ENCODE measurements at regions not wholly inside any gene's neighbourhood (a gene's known extent, or its start where the extent isn't known, plus 50 kb on each side); places are given as distances from the start of the nearest gene placed in this dataset.

DNA sequence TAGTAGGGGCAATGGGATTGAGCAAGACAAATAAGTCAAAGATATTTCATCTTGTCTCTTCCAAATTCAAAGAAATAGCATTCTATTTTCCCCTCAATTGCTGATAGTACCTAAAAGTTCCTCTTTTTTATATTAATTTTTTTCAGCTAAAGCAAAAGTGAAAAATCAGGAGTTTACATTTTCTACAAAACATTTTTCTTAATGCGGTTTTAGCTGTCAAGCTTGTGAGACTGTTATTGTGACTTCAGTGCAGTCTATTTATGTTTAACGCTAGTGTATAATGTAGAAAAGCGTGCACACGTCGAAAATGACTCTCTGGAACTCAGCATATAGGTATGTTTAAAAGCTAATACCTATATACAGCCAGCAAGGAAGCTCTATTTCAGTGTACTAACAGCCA, 119.8 kb downstream of the BTBD3 start:
- no peak for DNase-seq
- Mint-ChIP-seq H3K4me1 (no peaks in the 10 kb centered on the region), H3K36me3 (no peaks in the 10 kb centered on the region), H3K4me3 (no peak overlapping the region), H3K27ac (no peak overlapping the region), H3K9me3 (peaks cover 0 to 6% (median 0%) of the 10 kb centered on the region in 11 donors), H3K27me3 (peaks cover 0 to 9% (median 0%) of the 10 kb centered on the region in 5 donors)
- Histone ChIP-seq H3K4me1 (ENCODE audit: control insufficient read depth in 2 of 2, insufficient read depth in 2 of 2, low read length in 2 of 2) (no peaks in the 10 kb centered on the region), H3K9me3 (ENCODE audit: control insufficient read depth in 2 of 3, low read length in 3 of 3) (no peaks in the 10 kb centered on the region), H3K27me3 (ENCODE audit: control insufficient read depth in 2 of 2, insufficient read depth in 2 of 2, low read length in 2 of 2) (no peaks in the 10 kb centered on the region), H3K4me3 (ENCODE audit: low read length) (no peak overlapping the region), H3K36me3 (ENCODE audit: control insufficient read depth in 2 of 3, insufficient read depth in 3 of 3, low read length in 3 of 3) (no peaks in the 10 kb centered on the region), H3K27ac (ENCODE audit: low read depth, low read length) (no peak overlapping the region)
- intact Hi-C loops (cut with micrococcal nuclease), result no loop called here
- ChIA-PET POLR2A (no interaction called here), CTCF (no interaction called here)
- ATAC-seq, result no peak

DNA sequence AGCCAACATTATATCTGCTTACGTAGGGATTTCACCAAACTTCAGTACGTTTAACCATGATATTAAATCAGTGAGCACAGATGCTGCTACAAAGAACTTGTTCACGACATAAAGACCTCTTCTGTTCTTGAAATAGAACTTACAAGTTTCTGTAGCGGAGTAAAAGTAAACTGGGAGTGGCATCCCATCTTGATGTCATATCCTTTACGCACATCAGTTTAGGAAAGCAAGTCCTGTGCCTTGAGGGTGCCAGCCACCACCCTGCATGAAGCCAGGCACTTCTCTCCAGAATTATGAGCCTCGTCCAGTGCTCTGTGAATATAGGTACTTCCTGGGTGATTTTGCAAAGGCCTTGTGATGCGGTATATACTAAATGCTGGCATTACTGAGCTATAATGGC, 122.6 kb downstream of the BTBD3 start:
- no peaks in the 10 kb centered on the region for H3K36me3 Mint-ChIP-seq
- intact Hi-C loops (cut with micrococcal nuclease), result no loop called here

DNA sequence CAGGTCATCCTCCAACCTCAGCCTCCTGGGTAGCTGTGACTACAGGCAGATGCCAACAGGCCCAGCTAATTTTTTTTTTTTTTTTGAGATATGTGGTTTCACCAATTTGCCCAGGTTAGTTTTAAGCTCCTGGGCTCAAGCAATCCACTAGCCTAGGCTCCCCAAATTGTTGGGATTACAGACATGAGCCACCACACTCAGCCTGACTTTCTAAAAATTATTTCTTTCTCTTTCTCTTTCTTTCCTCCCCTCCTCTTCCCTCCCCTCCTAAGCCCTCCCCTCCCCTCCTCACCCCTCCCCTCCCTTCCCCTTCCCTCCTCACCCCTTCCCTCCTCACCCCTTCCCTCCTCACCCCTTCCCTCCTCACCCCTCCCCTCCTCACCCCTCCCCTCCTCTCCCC, 127.3 kb downstream of the BTBD3 start:
- H3K4me3 ChIP-seq (ENCODE audit: low read length), result no peak overlapping the region
- ATAC-seq (no peak), DNase-seq (no peak)
- no peaks in the 10 kb centered on the region for H3K27me3 ChIP-seq (ENCODE audit: control insufficient read depth in 2 of 2, insufficient read depth in 2 of 2, low read length in 2 of 2)
- H3K36me3 Mint-ChIP-seq, result no peaks in the 10 kb centered on the region
- no peak overlapping the region for H3K4me3 Mint-ChIP-seq
- ChIA-PET CTCF (no interaction called here), POLR2A (no interaction called here)
- H3K9me3 Mint-ChIP-seq, result peaks cover 0 to 9% (median 0%) of the 10 kb centered on the region in 11 donors
- intact Hi-C loops (cut with micrococcal nuclease), result no loop called here
- no peaks in the 10 kb centered on the region for H3K9me3 ChIP-seq (ENCODE audit: control insufficient read depth in 2 of 3, low read length in 3 of 3)
- no peaks in the 10 kb centered on the region for H3K4me1 ChIP-seq (ENCODE audit: control insufficient read depth in 2 of 2, insufficient read depth in 2 of 2, low read length in 2 of 2)
- no peak overlapping the region for H3K27ac ChIP-seq (ENCODE audit: low read depth, low read length)
- no peak overlapping the region for H3K27ac Mint-ChIP-seq
- H3K36me3 ChIP-seq (ENCODE audit: control insufficient read depth in 2 of 3, insufficient read depth in 3 of 3, low read length in 3 of 3), result no peaks in the 10 kb centered on the region
- peaks cover 0 to 5% (median 0%) of the 10 kb centered on the region in 5 donors for H3K27me3 Mint-ChIP-seq
- no peaks in the 10 kb centered on the region for H3K4me1 Mint-ChIP-seq

More for the DNA sequence above, 122.6 kb downstream of the BTBD3 start:
- Mint-ChIP-seq H3K4me1 (no peaks in the 10 kb centered on the region), H3K27ac (no peak overlapping the region), H3K9me3 (peaks cover 0 to 6% (median 0%) of the 10 kb centered on the region in 11 donors), H3K4me3 (no peak overlapping the region), H3K27me3 (no peaks in the 10 kb centered on the region)
- no peaks in the 10 kb centered on the region for H3K27me3 ChIP-seq (ENCODE audit: control insufficient read depth in 2 of 2, insufficient read depth in 2 of 2, low read length in 2 of 2)
- H3K27ac ChIP-seq (ENCODE audit: low read depth, low read length), result no peak overlapping the region
- no peak overlapping the region for H3K4me3 ChIP-seq (ENCODE audit: low read length)
- H3K9me3 ChIP-seq (ENCODE audit: control insufficient read depth in 2 of 3, low read length in 3 of 3), result no peaks in the 10 kb centered on the region
- DNase-seq (no peak), ATAC-seq (no peak)
- no peaks in the 10 kb centered on the region for H3K36me3 ChIP-seq (ENCODE audit: control insufficient read depth in 2 of 3, insufficient read depth in 3 of 3, low read length in 3 of 3)
- POLR2A ChIA-PET, result no interaction called here
- no peaks in the 10 kb centered on the region for H3K4me1 ChIP-seq (ENCODE audit: control insufficient read depth in 2 of 2, insufficient read depth in 2 of 2, low read length in 2 of 2)
- CTCF ChIA-PET, result no interaction called here

DNA sequence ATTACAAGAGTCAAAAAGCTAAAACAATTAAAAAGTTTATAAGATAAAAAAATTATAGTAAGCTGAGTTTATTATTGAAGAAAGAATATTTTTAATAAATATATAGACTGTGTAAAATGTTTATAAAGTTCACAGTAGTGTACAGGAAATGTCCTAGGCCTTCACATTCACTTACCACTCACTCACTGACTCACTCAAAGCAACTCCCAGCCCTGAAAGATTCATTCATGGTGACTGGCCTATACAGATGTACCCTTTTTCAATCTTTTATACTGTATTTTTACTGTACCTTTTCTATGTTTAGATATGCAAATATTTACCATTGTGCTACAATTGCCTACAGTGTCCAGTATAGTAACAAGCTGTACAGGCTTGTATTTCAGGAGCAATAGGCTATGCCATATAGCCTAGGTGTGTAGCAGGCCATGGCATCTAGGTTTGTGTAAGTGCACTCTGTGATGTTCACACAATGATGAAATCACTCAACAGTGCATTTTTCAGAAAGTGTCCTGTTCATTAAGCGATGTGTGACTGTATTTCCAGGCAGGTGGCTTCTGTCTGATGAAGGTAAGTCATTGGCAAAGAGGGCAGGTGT, 130.2 kb downstream of the BTBD3 start:
- Histone ChIP-seq H3K36me3 (ENCODE audit: control insufficient read depth in 2 of 3, insufficient read depth in 3 of 3, low read length in 3 of 3) (no peaks in the 10 kb centered on the region), H3K9me3 (ENCODE audit: control insufficient read depth in 2 of 3, low read length in 3 of 3) (no peaks in the 10 kb centered on the region), H3K4me1 (ENCODE audit: control insufficient read depth in 2 of 2, insufficient read depth in 2 of 2, low read length in 2 of 2) (no peaks in the 10 kb centered on the region), H3K27me3 (ENCODE audit: control insufficient read depth in 2 of 2, insufficient read depth in 2 of 2, low read length in 2 of 2) (no peaks in the 10 kb centered on the region), H3K4me3 (ENCODE audit: low read length) (no peak overlapping the region), H3K27ac (ENCODE audit: low read depth, low read length) (no peak overlapping the region)
- ChIA-PET CTCF (interaction anchor here (0.6 kb wide), 1 partner anchor 68 kb away, joined by 3 read pairs; no protein-coding TSS in a partner anchor), POLR2A (no interaction called here)
- Mint-ChIP-seq H3K4me1 (peaks cover 0 to under 1% (median 0%) of the 10 kb centered on the region in 7 donors), H3K4me3 (no peak overlapping the region), H3K27me3 (peaks cover 0 to 5% (median 0%) of the 10 kb centered on the region in 5 donors), H3K27ac (no peak overlapping the region), H3K36me3 (no peaks in the 10 kb centered on the region), H3K9me3 (peaks cover 0 to 13% (median 0%) of the 10 kb centered on the region in 11 donors)
- no peak for DNase-seq
- intact Hi-C loops (cut with micrococcal nuclease), result no loop called here
- ATAC-seq, result no peak

DNA sequence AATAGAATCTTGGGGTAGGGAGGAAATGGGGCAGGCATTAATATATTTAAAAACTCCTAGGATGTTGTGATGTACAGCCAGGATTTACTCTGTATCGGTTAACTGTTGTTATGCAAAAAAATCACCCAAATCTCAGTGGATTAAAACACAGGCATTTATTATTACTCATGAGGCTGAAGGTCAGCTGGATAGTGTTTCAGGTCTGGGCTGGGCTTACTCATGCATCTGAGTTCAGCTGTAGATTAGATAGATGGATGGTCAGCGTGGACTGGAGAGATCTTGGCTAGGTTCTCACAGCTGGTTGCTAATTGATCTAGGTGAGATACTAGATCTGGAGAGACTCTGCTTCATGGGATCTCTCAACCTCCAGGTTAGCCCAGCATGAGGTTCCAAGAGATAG, 131.4 kb downstream of the BTBD3 start:
- H3K27me3 ChIP-seq (ENCODE audit: control insufficient read depth in 2 of 2, insufficient read depth in 2 of 2, low read length in 2 of 2), result no peaks in the 10 kb centered on the region
- H3K36me3 ChIP-seq (ENCODE audit: control insufficient read depth in 2 of 3, insufficient read depth in 3 of 3, low read length in 3 of 3), result no peaks in the 10 kb centered on the region
- CTCF ChIA-PET, result no interaction called here
- no peak overlapping the region for H3K27ac ChIP-seq (ENCODE audit: low read depth, low read length)
- H3K27me3 Mint-ChIP-seq, result peaks cover 0 to 5% (median 0%) of the 10 kb centered on the region in 5 donors
- H3K9me3 Mint-ChIP-seq, result peaks cover 0 to 12% (median 0%) of the 10 kb centered on the region in 11 donors
- H3K4me3 ChIP-seq (ENCODE audit: low read length), result no peak overlapping the region
- no peak for DNase-seq
- POLR2A ChIA-PET, result no interaction called here
- no peaks in the 10 kb centered on the region for H3K9me3 ChIP-seq (ENCODE audit: control insufficient read depth in 2 of 3, low read length in 3 of 3)
- H3K4me1 ChIP-seq (ENCODE audit: control insufficient read depth in 2 of 2, insufficient read depth in 2 of 2, low read length in 2 of 2), result no peaks in the 10 kb centered on the region
- no peak overlapping the region for H3K27ac Mint-ChIP-seq
- ATAC-seq, result no peak
- H3K4me3 Mint-ChIP-seq, result no peak overlapping the region
- peaks cover 0 to 10% (median 0%) of the 10 kb centered on the region in 7 donors for H3K4me1 Mint-ChIP-seq
- intact Hi-C loops (cut with micrococcal nuclease), result no loop called here
- H3K36me3 Mint-ChIP-seq, result no peaks in the 10 kb centered on the region

DNA sequence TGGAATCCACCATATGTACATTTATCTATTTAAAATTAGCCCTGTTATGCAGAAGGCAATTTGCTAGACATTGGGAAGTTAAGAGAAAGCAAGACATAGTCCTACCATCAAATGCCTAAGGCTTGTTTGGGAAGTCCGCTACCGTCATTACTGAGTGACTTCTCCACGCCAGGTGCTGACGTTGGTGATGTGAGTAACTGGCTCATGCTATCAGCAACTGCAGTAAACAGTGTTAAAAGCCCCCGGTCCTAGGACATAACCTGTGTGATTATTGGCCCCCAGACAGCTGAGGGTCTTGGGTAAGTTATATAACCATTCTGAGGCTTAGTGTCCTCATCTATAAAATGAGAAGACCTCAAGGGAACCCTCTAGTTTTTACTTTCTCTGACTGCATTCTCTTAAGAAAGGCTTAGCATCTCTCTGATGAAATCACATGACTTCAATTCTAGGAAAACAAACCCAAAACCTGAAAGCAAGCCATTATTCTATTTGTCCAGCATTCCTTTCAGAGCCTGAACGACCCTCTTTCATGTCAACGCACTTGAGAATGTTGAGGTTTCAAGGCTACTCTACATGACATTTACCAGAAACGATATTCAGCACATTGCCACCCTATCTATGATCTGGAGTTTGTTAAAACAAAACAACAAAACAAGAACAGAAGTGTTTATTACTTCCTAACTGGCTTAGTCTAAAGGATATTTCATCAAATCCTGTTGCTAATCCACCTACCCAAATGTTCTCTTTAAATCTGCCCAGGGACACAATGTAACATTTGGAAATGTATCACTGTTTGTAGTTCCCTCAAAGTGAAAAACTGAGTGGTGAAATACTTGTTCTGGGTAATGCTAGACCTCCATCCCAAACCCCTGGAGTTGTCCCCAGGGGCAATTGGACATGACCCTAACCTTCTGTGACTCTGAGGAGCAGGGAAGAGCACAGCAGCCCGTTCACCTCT, 133.8 kb downstream of the BTBD3 start:
- Histone ChIP-seq H3K4me1 (ENCODE audit: control insufficient read depth in 2 of 2, insufficient read depth in 2 of 2, low read length in 2 of 2) (no peaks in the 10 kb centered on the region), H3K27me3 (ENCODE audit: control insufficient read depth in 2 of 2, insufficient read depth in 2 of 2, low read length in 2 of 2) (no peaks in the 10 kb centered on the region), H3K36me3 (ENCODE audit: control insufficient read depth in 2 of 3, insufficient read depth in 3 of 3, low read length in 3 of 3) (no peaks in the 10 kb centered on the region), H3K9me3 (ENCODE audit: control insufficient read depth in 2 of 3, low read length in 3 of 3) (no peaks in the 10 kb centered on the region), H3K27ac (ENCODE audit: low read depth, low read length) (no peak overlapping the region), H3K4me3 (ENCODE audit: low read length) (no peak overlapping the region)
- ChIA-PET CTCF (no interaction called here), POLR2A (no interaction called here)
- peaks cover 0 to 4% (median 0%) of the 10 kb centered on the region in 5 donors for H3K27me3 Mint-ChIP-seq
- H3K27ac Mint-ChIP-seq, result no peak overlapping the region
- no peak for DNase-seq
- no peak for ATAC-seq
- peaks cover 0 to 13% (median 0%) of the 10 kb centered on the region in 11 donors for H3K9me3 Mint-ChIP-seq
- H3K4me1 Mint-ChIP-seq, result peaks cover 0 to 14% (median 0%) of the 10 kb centered on the region in 7 donors
- no peak overlapping the region for H3K4me3 Mint-ChIP-seq
- no peaks in the 10 kb centered on the region for H3K36me3 Mint-ChIP-seq
- intact Hi-C loops (cut with micrococcal nuclease), result no loop called here

All from naive thymus-derived CD4-positive, alpha-beta T cell (primary cell).